Activated CD4-positive, alpha-beta T cell treated with anti-CD3 and anti-CD28 coated beads, Interleukin-2, amount 50 U/mL, for 16 hours (primary cell): ENCODE measurements at regions not wholly inside any gene's neighbourhood (a gene's known extent, or its start where the extent isn't known, plus 50 kb on each side); places are given as distances from the start of the nearest gene placed in this dataset.

Experiments used
- DNase-seq: peaks from one replicate; pipeline ENCODE4 v3.0.0-alpha.2; 2020

- DNase-seq: no peak
Observed at GRCh38 chr15:31456354-31457060, 129.9 kb downstream of the KLF13 start.

DNA sequence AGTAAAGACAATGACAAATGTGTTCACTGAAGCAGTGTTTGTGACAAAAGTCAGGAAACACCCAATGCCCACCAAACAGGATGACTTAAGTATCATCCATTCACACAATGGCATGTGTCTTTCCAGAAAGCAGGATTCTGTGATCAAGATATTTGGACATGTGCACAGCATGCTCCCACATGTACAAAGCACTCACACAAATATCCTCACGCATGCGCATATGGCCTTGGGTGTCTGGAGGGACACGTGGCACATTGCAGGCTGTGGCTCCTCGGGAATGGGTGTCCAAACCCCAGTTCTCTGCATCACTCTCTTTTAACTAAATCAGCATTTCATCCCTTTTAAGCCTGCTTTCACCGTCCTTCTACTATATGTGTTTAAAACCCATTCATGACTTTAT is 130.5 kb downstream of the KLF13 start:
- no peak for DNase-seq

- DNase-seq: no peak
Observed at GRCh38 chr15:31457631-31458526, 131.2 kb downstream of the KLF13 start.

- DNase-seq: peak; percentile 63
Observed at GRCh38 chr15:31458596-31459399, 132.2 kb downstream of the KLF13 start.

DNA sequence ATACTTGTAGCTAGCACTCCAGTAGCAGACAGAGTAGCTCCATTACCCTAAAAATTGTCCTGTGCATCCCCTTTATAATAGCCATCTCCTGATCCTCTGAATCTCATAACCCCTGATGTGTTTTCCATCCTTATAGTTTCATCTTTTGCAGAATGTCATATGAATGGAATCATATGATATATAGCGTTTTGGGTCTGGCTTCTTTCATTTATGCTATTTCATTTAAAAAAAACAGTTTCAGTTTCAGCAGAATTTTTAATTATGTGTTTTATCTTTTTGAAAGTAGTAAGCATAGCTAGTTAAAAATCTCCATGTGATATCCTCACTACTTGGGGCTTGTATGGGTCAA is 132.7 kb downstream of the KLF13 start:
- DNase-seq: no peak

DNA sequence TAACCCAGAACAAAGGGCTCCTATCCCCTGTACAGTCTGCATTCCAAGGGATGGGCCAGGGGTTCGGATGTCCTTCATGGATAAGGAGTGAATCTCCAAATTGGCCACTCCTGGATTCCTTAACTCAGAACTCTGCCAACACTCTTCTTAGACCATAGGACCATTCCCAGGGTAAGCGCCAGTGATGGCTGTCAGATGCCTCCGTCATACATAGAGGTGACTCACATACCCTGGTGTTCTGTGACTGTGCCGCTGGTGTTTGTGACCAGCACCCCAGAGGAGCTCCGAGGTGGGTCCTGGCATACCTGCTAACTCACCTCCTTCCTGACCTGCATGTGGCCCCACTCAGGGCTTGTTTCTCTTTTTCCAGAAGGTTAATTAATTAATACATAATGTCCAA is 134.7 kb downstream of the KLF13 start:
- no peak for DNase-seq

GRCh38 chr15:31461911-31462480 is 135.4 kb downstream of the KLF13 start:
- DNase-seq: no peak

- no peak for DNase-seq
Observed at GRCh38 chr15:31463521-31464102, 137.0 kb downstream of the KLF13 start.

- no peak for DNase-seq
Observed at GRCh38 chr15:31464216-31465082, 137.8 kb downstream of the KLF13 start.

DNA sequence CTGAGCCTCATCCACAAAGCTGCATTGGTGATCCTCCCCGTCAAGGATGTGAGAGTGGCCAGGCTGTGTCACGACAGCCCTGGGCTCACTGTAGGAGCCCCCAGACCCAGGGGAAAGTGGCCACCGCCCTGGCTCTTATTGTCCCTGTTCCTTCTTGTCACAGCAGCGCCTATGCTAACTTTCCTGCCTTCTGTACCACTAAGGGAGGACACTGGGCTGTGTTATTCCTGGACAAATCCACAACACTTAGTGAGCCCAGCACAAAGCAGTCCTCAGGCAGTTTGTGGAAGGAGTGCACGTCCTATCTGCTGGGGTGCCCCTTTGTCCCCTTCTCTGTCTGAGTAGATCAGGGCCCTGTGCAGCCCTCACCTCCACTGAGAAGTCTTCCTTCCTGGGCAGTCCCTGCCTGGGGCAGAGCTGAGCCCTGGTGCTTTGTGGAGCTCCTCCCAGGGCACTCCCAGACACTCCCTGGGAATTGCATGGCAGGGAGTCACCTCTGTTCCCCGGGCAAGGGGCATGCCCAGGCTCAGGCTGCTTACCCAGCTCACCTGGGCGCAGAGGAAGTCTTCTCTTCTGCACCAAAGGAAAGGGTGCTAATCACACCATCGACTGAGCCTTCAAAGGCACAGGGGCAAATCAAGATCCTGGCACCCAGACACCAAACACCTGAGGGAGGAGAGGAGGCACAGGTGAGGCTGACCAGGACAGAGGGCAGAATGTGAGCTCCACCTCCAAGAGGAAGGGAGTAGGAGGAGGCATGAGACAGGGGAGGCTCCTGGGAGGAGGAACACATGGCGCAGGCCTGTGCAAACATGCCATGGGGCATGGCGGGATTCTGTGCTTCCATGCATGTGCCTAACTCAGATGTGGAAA is 138.7 kb downstream of the KLF13 start:
- no peak for DNase-seq

DNA sequence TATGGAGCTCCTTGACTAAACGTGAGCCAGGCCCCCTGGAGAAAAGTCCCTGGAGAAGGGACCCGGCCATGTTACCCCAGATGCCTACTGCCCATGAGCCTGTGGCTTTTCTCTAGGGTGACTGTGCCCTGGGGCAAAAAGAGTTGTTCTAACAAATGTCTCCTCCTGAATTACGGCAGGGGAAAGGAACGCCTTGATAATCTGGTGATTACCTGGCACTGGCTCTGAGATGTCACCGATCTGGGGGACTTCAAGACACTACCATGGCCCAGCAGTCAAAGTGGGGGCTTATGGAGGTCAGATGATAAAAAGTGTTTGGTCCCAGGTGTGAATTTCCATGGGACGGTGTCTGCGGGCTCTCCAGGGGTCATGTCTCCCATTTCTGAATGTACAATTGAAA is 140.7 kb downstream of the KLF13 start:
- DNase-seq: no peak

DNA sequence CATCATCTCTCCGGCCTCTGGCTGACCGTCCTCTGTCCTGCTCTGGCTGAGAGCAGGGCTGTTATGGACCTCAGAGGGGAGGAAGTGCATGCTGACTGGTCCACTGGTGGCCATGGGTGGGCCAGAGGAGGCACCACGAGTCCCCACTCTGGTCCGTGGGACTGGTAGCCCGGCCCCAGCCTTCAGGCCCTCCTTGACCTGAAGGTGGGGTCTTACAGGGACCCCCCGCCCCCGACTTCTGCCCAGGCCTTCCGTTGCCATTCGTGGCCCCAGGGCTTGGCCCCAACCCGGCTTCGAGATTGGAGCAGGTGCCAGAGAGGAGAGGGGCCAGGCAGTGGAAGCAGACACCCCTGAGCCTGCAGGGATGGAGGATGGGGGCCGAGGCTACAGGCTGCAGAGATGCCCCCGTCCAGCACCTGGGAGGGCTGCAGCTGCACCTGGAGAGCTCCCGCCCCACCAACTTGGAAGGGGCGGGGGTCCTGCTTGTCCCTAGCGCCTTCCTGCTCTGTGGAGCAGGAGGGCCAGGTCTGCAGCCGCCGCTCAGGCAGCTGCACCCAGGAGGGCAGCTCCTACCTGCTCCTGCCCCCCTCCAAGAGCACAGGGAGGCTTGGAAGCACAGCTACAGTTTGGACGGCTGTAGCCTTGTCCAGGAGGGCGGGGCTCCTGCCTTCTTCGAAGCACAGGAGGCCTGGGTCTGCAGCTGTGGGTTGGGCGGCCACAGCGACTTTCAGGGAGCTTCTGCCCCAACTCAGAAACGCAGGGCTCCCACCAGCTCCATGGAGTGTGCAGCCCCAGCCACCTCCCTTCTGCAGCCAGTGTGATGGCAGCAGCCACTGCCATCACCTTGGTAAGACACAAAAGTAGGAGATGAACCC is 142.5 kb downstream of the KLF13 start:
- no peak for DNase-seq

GRCh38 chr15:31469786-31470525 is 143.3 kb downstream of the KLF13 start:
- no peak for DNase-seq

- DNase-seq: no peak
Observed at GRCh38 chr15:31470756-31471155, 144.1 kb downstream of the KLF13 start.

DNA sequence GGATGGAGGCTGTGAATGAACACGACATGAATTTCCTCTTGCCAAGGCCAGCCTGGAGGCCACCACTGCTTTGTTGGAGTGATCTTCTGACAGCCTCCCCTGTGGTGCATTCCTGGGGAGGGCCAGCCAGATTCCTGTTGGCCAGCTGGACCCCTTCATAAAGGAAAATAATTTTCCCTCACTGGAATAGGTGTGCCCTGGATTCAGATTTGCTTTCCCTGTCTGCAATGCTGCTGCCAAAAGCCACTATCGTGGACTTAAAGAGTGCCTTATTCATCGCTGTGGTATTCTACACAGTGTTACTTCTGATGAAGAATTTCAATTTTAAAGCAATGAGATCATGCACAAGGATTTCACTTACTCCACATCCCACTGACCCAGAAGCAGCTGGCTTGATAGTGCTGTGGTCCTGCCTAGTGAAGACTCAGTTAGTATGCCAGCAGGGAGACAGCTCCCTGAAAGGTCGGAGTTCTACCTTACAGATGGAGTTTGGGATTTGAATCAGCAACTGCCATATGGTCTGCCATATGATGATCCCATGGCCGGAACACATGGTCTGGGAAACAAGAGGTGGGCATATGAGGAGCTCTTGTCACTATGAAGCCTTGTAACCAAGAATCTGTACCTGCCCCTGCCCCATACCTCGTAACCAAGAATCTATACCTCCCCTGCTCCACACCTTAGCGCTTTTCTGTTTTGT is 145.2 kb downstream of the KLF13 start:
- no peak for DNase-seq

- peak; percentile 73 for DNase-seq
Observed at GRCh38 chr15:31472636-31473384, 146.2 kb downstream of the KLF13 start.

GRCh38 chr15:31473385-31474058 is 146.9 kb downstream of the KLF13 start:
- no peak for DNase-seq
